ENCODE measurements at regions not wholly inside any gene's neighbourhood (a gene's known extent, or its start where the extent isn't known, plus 50 kb on each side); places are given as distances from the start of the nearest gene placed in this dataset.

DNA sequence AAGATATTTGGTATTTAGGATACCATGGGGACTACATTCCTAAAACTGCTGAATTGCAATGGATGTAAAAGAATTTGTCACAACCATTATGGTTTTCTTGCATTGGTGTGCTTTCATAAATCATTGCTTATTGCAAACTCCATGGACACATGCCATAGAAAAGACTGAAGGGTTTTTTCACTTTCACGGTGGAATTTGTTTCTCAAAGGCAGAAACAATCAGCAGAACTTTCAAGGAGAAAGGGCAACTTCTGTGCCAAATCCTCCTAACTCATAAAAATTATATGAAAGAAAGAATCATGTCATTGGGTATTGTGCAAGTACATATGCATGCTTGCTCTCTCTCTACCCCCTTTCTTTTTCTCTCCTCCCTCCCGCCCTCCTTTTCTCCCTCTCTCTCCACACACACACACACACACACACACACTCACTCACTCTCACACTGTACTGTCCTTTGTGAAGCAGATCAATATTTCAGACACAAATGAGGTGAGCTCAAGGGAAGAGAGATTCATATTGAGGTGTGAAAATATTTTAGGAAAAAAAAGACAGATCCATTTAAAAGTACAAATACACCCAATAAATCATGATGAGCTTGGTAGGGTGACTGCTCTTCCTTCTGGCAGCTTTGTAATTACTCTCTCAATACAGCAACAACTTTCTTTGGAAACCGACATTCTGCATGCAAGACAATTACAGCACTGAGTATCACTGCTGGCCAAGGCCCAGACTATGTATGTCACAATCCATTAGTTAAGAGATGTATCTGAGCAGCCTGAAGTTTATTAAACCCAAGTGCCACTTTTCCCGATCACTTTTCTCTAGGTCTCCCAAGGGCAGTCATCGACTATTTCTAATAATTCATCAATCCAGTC, 492.6 kb downstream of the TUSC7 start:
- DNase-seq, result no peak

- no peak for DNase-seq
Observed at GRCh38 chr3:117217355-117217754, 507.8 kb downstream of the TUSC7 start.

- DNase-seq, result no peak
Observed at GRCh38 chr3:117217760-117218316, 508.3 kb downstream of the TUSC7 start.

GRCh38 chr3:117218641-117219048, 509.1 kb downstream of the TUSC7 start:
- no peak for DNase-seq

- DNase-seq, result no peak
Observed at GRCh38 chr3:117219296-117219695, 509.7 kb downstream of the TUSC7 start.

DNA sequence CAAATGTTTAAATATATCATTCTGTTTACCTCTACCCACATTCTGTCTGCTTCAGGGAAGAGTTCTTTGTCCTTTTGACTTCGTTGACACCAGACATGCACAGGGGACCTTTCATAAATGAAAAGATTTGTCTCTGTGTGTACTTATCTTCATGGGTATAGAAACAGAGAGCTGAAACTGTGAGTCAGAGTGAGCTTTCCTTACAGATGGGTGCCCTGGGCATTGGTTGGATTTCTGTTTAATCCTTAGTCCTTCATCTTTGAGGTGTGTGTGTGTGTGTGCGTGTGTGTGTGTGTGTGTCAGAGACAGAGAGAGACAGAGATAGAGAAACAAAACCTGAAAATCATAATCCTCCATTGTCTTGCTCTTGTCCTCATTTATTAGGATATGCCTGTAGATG, 517.4 kb downstream of the TUSC7 start:
- DNase-seq, result no peak

DNA sequence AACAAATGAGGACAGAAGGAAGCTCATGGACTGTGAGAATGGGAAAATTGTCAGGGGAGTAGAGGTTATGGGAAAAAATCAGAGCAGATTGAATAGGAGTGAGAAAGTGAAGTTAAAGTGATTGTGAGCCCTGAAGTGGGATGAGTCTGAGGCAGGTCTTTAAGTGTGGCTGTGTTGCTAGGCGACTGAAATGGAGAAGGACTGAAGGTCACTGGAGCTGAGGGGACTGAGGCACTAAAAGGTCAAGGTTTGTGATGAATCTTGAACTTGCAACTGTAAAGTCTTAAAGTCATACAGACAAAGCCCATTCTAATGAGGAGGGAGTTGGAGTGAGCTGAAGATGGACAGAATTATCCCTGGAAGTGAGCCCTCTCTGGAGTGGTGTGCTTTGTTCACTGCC, 518.9 kb downstream of the TUSC7 start:
- DNase-seq, result no peak

- no peak for DNase-seq
Observed at GRCh38 chr3:117230924-117231323, 521.3 kb downstream of the TUSC7 start.

DNA sequence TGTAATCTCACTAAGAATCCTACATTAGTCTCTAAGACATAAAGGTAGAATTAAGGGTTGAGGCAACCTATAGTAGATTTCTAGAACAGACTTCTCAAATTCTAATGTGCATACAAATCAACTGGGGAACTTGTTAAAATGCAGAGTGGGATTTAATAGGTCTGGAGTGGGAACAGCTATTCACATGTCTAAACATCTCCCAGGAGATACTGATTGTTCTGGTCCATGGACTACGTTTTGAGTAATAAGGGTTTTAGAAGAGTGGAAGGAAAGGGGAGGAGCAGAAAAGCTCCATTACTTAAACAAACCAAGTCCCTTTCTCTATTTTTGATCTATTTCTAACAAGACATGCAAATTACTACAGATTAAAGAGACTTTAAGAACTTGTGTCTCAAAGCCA, 524.8 kb downstream of the TUSC7 start:
- DNase-seq, result no peak

DNA sequence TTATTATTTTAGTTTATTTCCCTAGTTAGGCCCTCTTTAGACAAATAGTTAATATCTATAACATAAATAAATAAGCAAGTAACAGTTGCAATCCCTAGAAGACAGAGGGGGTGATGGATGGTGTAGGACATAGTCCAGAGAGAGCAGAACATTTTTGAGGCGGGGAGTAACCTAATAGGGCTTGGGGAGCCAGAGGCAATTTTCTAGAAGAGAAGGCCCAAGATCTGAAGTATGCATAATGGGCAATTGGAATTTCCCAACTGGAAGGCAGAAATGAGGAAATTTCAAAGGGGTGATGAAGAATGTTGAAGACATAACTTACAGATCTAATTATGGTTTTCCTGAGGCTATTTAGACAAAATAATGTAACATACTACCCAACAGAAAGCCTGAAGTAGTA, 525.7 kb downstream of the TUSC7 start:
- DNase-seq, result no peak

GRCh38 chr3:117238806-117239205, 529.2 kb downstream of the TUSC7 start:
- no peak for DNase-seq

DNA sequence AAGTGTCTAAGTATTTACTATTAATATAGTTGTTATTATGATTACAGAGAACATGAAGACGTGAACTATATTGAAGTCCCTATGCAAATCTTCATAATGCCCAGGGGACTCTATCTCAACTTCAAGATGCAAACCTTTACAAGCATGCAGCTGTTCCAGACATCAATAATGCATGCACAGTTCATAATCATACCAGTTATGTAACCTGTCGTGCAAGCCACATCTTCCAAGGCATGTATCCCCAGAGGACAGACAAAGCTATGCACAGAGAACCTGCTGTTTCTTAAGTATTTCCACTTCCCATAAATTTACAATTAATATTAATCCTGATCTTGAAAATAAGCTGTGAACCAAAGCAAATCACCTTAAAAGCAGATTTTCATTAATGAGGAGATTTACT, 534.1 kb downstream of the TUSC7 start:
- no peak for DNase-seq

DNA sequence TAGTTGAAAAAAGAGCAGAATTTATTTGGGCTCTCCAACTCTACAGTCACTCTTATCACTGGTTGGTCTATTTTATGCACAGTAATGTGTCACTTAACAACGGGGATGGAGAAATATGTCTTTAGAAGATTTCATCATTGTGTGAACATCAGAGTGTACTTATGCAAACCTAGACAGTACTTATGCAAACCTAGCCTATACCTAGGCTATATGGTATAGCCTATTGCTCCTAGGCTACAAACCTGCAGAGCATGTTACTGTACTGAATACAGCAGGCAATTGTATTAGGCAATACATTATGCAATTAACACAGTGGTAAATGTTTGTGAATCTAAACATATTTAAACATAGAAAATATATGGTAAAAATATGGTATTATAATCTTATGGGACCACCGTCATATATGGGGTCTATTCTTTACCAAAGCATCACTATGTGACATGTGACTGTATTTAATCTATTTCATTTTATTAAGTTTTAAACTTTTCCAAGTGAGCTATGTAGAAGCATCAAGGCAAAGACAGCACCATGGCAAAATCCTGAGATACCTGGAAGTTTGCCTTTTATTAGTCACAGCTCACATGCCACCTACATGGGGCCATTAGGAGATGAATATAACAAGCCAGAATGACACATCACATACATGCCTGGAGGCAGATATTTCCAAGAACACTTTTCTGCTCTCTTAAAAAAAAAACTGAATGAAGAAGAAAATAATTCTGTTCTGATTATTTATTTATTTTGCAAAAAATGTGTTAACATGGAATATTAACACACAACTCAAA, 537.4 kb downstream of the TUSC7 start:
- DNase-seq, result no peak

GRCh38 chr3:117248153-117248552, 538.6 kb downstream of the TUSC7 start:
- no peak for DNase-seq

- DNase-seq, result no peak
Observed at GRCh38 chr3:117252208-117252607, 542.6 kb downstream of the TUSC7 start.

GRCh38 chr3:117252651-117253050, 543.1 kb downstream of the TUSC7 start:
- DNase-seq, result no peak

- no peak for DNase-seq
Observed at GRCh38 chr3:117253636-117254035, 544.1 kb downstream of the TUSC7 start.

DNA sequence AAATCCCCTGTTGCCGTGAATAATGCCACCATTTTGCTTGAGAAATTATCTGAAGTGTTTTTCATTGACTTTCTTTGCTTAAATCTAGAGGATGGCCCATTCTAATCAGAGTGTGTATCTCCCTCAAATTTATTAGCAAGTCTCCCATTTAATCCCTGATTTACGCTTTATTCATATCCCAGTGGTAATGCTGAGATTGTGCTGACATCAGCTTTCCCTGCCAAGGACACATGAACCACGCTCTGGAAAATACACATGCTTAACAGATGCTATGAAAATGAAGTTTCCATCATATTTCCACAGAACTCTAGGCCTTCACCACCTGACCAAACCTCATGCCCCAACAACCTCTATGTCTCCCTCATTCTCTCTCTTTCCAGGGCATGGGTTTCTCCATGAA, 545.4 kb downstream of the TUSC7 start:
- DNase-seq, result no peak

DNA sequence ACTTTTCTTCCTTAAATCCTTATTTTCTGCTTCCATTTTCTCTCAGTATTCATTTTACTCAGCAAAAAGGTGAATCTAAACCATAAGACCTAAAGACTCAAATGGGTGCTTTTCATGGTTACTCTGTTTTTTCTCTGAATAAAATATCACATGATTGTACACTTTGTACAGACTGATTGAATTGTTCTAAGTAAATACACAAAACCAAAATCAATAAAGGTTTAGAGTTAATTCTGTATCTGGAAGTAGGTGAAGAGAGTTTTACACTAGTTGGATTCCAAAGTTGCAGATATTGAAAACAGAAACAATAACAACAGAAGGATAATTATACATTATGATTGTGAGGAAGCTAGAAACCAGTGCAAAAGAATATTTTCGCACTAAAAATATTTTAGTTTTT, 546.2 kb downstream of the TUSC7 start:
- DNase-seq, result no peak

GRCh38 chr3:117261983-117262421, 552.4 kb downstream of the TUSC7 start:
- no peak for DNase-seq

DNA sequence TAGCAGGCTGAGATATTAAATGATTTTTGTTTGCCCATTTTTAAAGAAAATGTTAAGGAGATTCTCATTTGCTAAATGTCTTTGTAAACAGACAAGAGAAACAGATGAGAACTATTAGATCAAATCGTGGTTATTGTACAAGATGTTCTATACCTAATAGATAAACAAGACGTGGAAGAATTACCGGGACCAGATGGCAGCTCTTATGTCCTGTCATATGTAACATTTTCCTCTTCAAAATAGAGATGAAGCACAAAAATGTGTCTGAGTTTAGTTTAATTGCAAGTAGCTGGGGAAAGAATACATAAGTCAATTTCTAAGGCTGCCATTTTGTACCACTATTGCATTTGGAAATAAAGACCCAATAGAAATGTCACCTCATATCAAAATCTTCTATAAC, 553.7 kb downstream of the TUSC7 start:
- DNase-seq, result no peak

DNA sequence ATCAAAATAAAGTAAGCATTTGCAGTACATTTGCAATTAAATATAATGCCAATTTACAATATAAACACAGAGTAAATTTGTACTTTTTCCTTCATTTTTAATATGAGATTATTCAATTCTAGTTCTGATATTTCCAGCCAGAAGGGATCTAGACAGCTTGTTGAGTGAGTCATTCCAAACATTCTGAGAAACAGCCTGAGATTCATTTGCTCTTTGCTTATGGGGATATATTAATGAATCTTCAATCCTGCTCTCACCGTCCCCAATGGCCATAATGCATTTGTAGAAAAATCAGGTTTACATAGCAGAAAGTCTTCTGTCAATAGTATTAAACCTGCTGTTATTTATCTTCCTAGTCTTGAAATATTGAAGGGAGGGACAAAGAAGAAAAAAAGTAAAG, 554.2 kb downstream of the TUSC7 start:
- DNase-seq, result no peak

GRCh38 chr3:117264204-117264994, 554.8 kb downstream of the TUSC7 start:
- DNase-seq, result no peak
